Epithelial cell of prostate (primary cell): ENCODE measurements at regions not wholly inside any gene's neighbourhood (a gene's known extent, or its start where the extent isn't known, plus 50 kb on each side); places are given as distances from the start of the nearest gene placed in this dataset.

Source experiments
- DNase-seq: peaks from one replicate; pipeline ENCODE4 v3.0.0-alpha.2; 2011; ENCODE audit warnings: low read depth, low spot score
- H3K27ac ChIP-seq: fragments of 450-650 bp; 2 replicates; pipeline ENCODE4 v1.5.1; 2017; ENCODE audit warnings: mild to moderate bottlenecking

- DNase-seq, result no peak
- H3K27ac ChIP-seq, result no peak overlapping the region
Observed at GRCh38 chr16:59198487-59198886, 464.4 kb upstream of the GOT2 start.

- no peak for DNase-seq
- no peak overlapping the region for H3K27ac ChIP-seq
Observed at GRCh38 chr16:59195242-59195641, 461.1 kb upstream of the GOT2 start.

GRCh38 chr16:59193637-59194036 lies 459.5 kb upstream of the GOT2 start:
- no peak overlapping the region for H3K27ac ChIP-seq
- DNase-seq, result no peak

- no peak for DNase-seq
- H3K27ac ChIP-seq, result no peak overlapping the region
Observed at GRCh38 chr16:59192551-59193199, 458.6 kb upstream of the GOT2 start.

- H3K27ac ChIP-seq, result no peak overlapping the region
- no peak for DNase-seq
Observed at GRCh38 chr16:59190731-59191130, 456.6 kb upstream of the GOT2 start.

- no peak overlapping the region for H3K27ac ChIP-seq
- no peak for DNase-seq
Observed at GRCh38 chr16:59188029-59188428, 453.9 kb upstream of the GOT2 start.

GRCh38 chr16:59181821-59182420 lies 447.8 kb upstream of the GOT2 start:
- H3K27ac ChIP-seq, result no peak overlapping the region
- DNase-seq, result no peak

- H3K27ac ChIP-seq, result no peak overlapping the region
Observed at GRCh38 chr16:59180083-59180476, 446.0 kb upstream of the GOT2 start.

GRCh38 chr16:59179446-59180082 lies 445.4 kb upstream of the GOT2 start:
- DNase-seq, result no peak
- H3K27ac ChIP-seq, result no peak overlapping the region

More at GRCh38 chr16:59180083-59180476, 446.0 kb upstream of the GOT2 start:
- no peak for DNase-seq

GRCh38 chr16:59173408-59173831 lies 439.3 kb upstream of the GOT2 start:
- DNase-seq, result no peak
- no peak overlapping the region for H3K27ac ChIP-seq

GRCh38 chr16:59170099-59170712 lies 436.1 kb upstream of the GOT2 start:
- DNase-seq, result no peak
- no peak overlapping the region for H3K27ac ChIP-seq

GRCh38 chr16:59169168-59169567 lies 435.1 kb upstream of the GOT2 start:
- DNase-seq, result no peak
- H3K27ac ChIP-seq, result no peak overlapping the region

- no peak for DNase-seq
Observed at GRCh38 chr16:59168461-59169114, 434.5 kb upstream of the GOT2 start.

GRCh38 chr16:59164461-59164860 lies 430.3 kb upstream of the GOT2 start:
- no peak for DNase-seq
- no peak overlapping the region for H3K27ac ChIP-seq

More at GRCh38 chr16:59168461-59169114, 434.5 kb upstream of the GOT2 start:
- no peak overlapping the region for H3K27ac ChIP-seq

- DNase-seq, result no peak
- H3K27ac ChIP-seq, result no peak overlapping the region
Observed at GRCh38 chr16:59163371-59164055, 429.4 kb upstream of the GOT2 start.

GRCh38 chr16:59161679-59162078 lies 427.6 kb upstream of the GOT2 start:
- H3K27ac ChIP-seq, result no peak overlapping the region
- DNase-seq, result no peak

- no peak overlapping the region for H3K27ac ChIP-seq
- DNase-seq, result no peak
Observed at GRCh38 chr16:59154295-59154694, 420.2 kb upstream of the GOT2 start.

GRCh38 chr16:59148769-59149155 lies 414.6 kb upstream of the GOT2 start:
- no peak for DNase-seq
- H3K27ac ChIP-seq, result no peak overlapping the region

GRCh38 chr16:59148056-59148768 lies 414.1 kb upstream of the GOT2 start:
- DNase-seq, result no peak
- H3K27ac ChIP-seq, result no peak overlapping the region

- H3K27ac ChIP-seq, result no peak overlapping the region
- DNase-seq, result no peak
Observed at GRCh38 chr16:59146140-59146539, 412.0 kb upstream of the GOT2 start.
